Neuronal stem cell (in vitro differentiated cells): ENCODE measurements at regions not wholly inside any gene's neighbourhood (a gene's known extent, or its start where the extent isn't known, plus 50 kb on each side); places are given as distances from the start of the nearest gene placed in this dataset.
"Not testable (repeated sequence)": the region's sequence is repeated elsewhere in the genome, so short reads cannot be mapped to it uniquely, and the experiment has no call there.

ENCODE experiments used
- DNase-seq: peaks from one replicate; pipeline ENCODE4 v3.0.0-alpha.2; 2013; ENCODE audit warnings: low spot score
- H2AFZ ChIP-seq: one replicate; pipeline ENCODE4 v1.6.1; 2013; ENCODE audit warnings: mild to moderate bottlenecking, low read length, inconsistent platforms
- H2AK5ac ChIP-seq: 2 replicates; pipeline ENCODE4 v1.6.1; 2013; ENCODE audit warnings: low read depth, mild to moderate bottlenecking, inconsistent platforms, low read length, moderate library complexity, mixed read lengths
- H2BK120ac ChIP-seq: 2 replicates; pipeline ENCODE4 v1.6.1; 2013; ENCODE audit warnings: low read depth, mild to moderate bottlenecking, inconsistent platforms, low read length, moderate library complexity, mixed read lengths
- H2BK12ac ChIP-seq: one replicate; pipeline ENCODE4 v1.6.1; 2013; ENCODE audit warnings: low read length, inconsistent platforms
- H2BK15ac ChIP-seq: 2 replicates; pipeline ENCODE4 v1.6.1; 2013; ENCODE audit warnings: mild to moderate bottlenecking, low read length, inconsistent platforms, mixed read lengths
- H2BK5ac ChIP-seq: one replicate; pipeline ENCODE4 v1.6.1; 2013; ENCODE audit warnings: inconsistent platforms, mild to moderate bottlenecking, low read length, moderate library complexity
- H3K14ac ChIP-seq: one replicate; pipeline ENCODE4 v1.6.1; 2013; ENCODE audit warnings: low read length, inconsistent platforms
- H3K18ac ChIP-seq: 2 replicates; pipeline ENCODE4 v1.6.1; 2013; ENCODE audit warnings: low read length, inconsistent platforms
- H3K23ac ChIP-seq: 2 replicates; pipeline ENCODE4 v1.6.1; 2013; ENCODE audit warnings: low read depth, mild to moderate bottlenecking, mixed read lengths, low read length, inconsistent platforms; ENCODE audit not compliant: poor library complexity
- H3K27ac ChIP-seq: replicated peaks from 3 replicates; pipeline ENCODE4 v1.5.1; 2013; ENCODE audit warnings: low read length, inconsistent platforms
- H3K27me3 ChIP-seq, 3 experiments: 2 replicates each; pipeline ENCODE4 v1.6.1; 2013; ENCODE audit warnings: low read length in 3 of 3, mild to moderate bottlenecking in 2 of 3, inconsistent platforms in 1 of 3, low read depth in 1 of 3, mixed read lengths in 1 of 3, moderate library complexity in 1 of 3; ENCODE audit not compliant: control insufficient read depth in 3 of 3, insufficient read depth in 3 of 3
- H3K36me3 ChIP-seq, 2 donors: replicated peaks in 1 of 2; 2 replicates each; pipeline ENCODE4 v1.6.1; 2013; ENCODE audit warnings: low read length in 2 of 2; ENCODE audit not compliant: control insufficient read depth in 2 of 2, insufficient read depth in 2 of 2
- H3K4ac ChIP-seq: 2 replicates; pipeline ENCODE4 v1.6.1; 2013; ENCODE audit warnings: inconsistent platforms, mild to moderate bottlenecking, low read length, moderate library complexity
- H3K4me1 ChIP-seq, 2 donors: 1 replicate in 1 of 2; 2 replicates in 1 of 2; pipeline ENCODE4 v1.6.1; 2013; ENCODE audit warnings: low read length in 2 of 2, low read depth in 1 of 2; ENCODE audit not compliant: control insufficient read depth in 2 of 2, insufficient read depth in 1 of 2
- H3K4me2 ChIP-seq: one replicate; pipeline ENCODE4 v1.6.1; 2013; ENCODE audit warnings: mild to moderate bottlenecking, low read length, inconsistent platforms; ENCODE audit not compliant: insufficient read depth, poor library complexity, severe bottlenecking
- H3K4me3 ChIP-seq, 2 donors: 2 replicates each; pipeline ENCODE4 v1.5.1; 2013; ENCODE audit warnings: low read length in 2 of 2, mild to moderate bottlenecking in 2 of 2, inconsistent platforms in 1 of 2, moderate library complexity in 1 of 2
- H3K79me1 ChIP-seq: one replicate; pipeline ENCODE4 v1.6.1; 2013; ENCODE audit warnings: low read depth, mild to moderate bottlenecking, inconsistent platforms, low read length, moderate library complexity
- H3K9ac ChIP-seq: one replicate; pipeline ENCODE4 v1.6.1; 2013; ENCODE audit warnings: mild to moderate bottlenecking, low read depth, low read length, inconsistent platforms; ENCODE audit not compliant: poor library complexity
- H3K9me3 ChIP-seq, 2 donors: replicated peaks in 1 of 2; 2 replicates each; pipeline versions ENCODE3 to v1.6.1; 2013; ENCODE audit warnings: low read length in 2 of 2, mild to moderate bottlenecking in 2 of 2, inconsistent platforms in 1 of 2, low read depth in 1 of 2, mixed read lengths in 1 of 2, moderate library complexity in 1 of 2; ENCODE audit not compliant: control insufficient read depth in 2 of 2, insufficient read depth in 1 of 2
- H4K8ac ChIP-seq: one replicate; pipeline ENCODE4 v1.6.1; 2013; ENCODE audit warnings: low read depth, mild to moderate bottlenecking, inconsistent platforms, low read length, moderate library complexity
- H4K91ac ChIP-seq: one replicate; pipeline ENCODE4 v1.6.1; 2013; ENCODE audit warnings: low read length, low read depth, mild to moderate bottlenecking, inconsistent platforms; ENCODE audit not compliant: poor library complexity
- WGBS, 2 donors: extraction: QIAGEN DNeasy Blood & Tissue Kit; methylation state at CpG; one replicate each; pipeline ENCODE4 v1.1.7; 2013; ENCODE audit warnings: missing lambda C conversion rate in 2 of 2, mixed read lengths in 1 of 2; ENCODE audit not compliant: insufficient read length in 2 of 2, insufficient replicate concordance in 1 of 2; ENCODE audit errors: extremely low coverage in 2 of 2; 5-methylcytosine and 5-hydroxymethylcytosine counted together

DNA sequence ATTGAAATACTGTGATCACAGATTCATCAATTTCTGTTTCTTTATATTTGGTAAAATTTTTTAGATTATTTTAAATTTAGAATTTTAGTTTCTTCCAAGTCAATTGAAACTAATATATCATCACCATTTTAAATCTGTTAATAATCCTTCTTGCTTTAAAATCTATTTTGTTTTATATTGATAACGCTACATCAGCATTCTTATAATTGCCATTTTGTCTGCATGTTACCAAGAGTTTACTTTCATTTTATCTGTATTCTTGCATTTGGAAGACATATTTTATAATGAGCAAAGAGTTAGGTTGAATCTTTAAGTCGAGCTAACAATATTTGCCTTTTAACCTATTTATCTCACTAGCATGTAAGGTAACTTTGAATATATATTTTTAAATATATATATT lies 890.6 kb downstream of the DNAJB9 start:
- H2BK5ac ChIP-seq: no peak overlapping the region

DNA sequence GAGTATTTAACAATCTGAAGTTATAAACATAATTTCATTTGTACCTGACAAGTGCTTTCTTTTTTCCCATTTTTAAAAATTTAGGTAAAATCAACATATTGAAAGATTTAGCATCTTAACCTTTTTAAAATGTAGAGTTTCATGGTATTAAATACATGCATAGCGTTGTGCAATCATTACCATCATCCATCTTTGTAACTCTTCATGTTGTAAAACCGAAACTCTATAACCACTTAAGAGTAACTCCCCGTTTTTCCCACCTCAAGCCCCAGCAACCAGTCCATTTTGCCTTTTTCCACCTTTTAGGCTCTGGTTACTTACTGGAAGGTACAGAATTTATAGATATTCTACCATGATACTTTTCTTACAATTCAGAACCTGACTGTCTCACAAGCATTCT lies 892.5 kb downstream of the DNAJB9 start:
- Histone ChIP-seq H4K8ac (no peak overlapping the region), H3K23ac (no peak overlapping the region), H3K36me3 (no peaks in the 10 kb centered on the region), H3K79me1 (no peaks in the 10 kb centered on the region), H3K9me3 (no peaks in the 10 kb centered on the region), H3K4me3 (no peak overlapping the region), H2AK5ac (no peak overlapping the region), H2BK5ac (no peak overlapping the region), H3K27ac (no peak overlapping the region), H3K9ac (no peak overlapping the region), H2AFZ (peak overlapping the region; percentile 22), H2BK15ac (no peak overlapping the region), H4K91ac (no peak overlapping the region), H2BK120ac (no peak overlapping the region), H3K18ac (no peak overlapping the region), H3K4me2 (no peak overlapping the region), H3K27me3 (no peaks in the 10 kb centered on the region), H2BK12ac (no peak overlapping the region), H3K14ac (no peak overlapping the region), H3K4ac (no peak overlapping the region), H3K4me1 (no peaks in the 10 kb centered on the region)
- no peak for DNase-seq
- no CpG with 5 or more reads among the region's 3 CpGs for WGBS, 2 donors

More for the DNA sequence above, 890.6 kb downstream of the DNAJB9 start:
- Histone ChIP-seq H4K8ac (no peak overlapping the region), H2BK12ac (no peak overlapping the region), H4K91ac (no peak overlapping the region), H3K27ac (no peak overlapping the region), H3K14ac (no peak overlapping the region), H2AK5ac (no peak overlapping the region), H3K27me3 (no peaks in the 10 kb centered on the region), H2BK15ac (no peak overlapping the region), H3K18ac (no peak overlapping the region), H3K4me1 (no peaks in the 10 kb centered on the region), H2BK120ac (no peak overlapping the region), H3K23ac (no peak overlapping the region), H3K79me1 (no peaks in the 10 kb centered on the region), H3K4ac (no peak overlapping the region), H3K9ac (no peak overlapping the region), H3K4me3 (no peak overlapping the region), H2AFZ (no peak overlapping the region), H3K4me2 (no peak overlapping the region), H3K9me3 (no peaks in the 10 kb centered on the region), H3K36me3 (no peaks in the 10 kb centered on the region)
- no CpG with 5 or more reads among the region's 2 CpGs for WGBS, 2 donors
- no peak for DNase-seq

DNA sequence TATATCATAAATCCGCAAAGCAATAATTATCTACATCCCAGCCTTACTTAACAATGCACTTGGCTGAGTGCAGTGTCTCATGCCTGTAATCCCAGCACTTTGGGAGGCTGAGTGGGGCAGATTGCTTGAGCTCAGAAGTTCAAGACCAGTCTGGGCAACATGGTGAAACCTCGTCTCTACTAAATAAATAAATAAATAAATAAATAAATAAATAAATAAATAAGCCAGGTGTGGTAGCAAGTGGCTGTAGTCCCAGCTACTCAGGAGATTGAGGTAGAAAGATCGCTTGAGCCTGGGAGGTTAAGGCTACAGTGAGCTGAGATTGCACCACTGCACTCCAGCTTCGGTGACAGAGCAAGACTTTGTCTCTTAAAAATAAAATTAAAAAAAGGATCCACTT lies 898.1 kb downstream of the DNAJB9 start:
- not testable (repeated sequence) for H2BK5ac ChIP-seq, H2AFZ ChIP-seq, H3K18ac ChIP-seq, H3K36me3 ChIP-seq, H3K4me3 ChIP-seq, H3K4me1 ChIP-seq, H3K27ac ChIP-seq, H2BK120ac ChIP-seq, H2BK12ac ChIP-seq, H4K8ac ChIP-seq, H3K14ac ChIP-seq, H3K9ac ChIP-seq, H4K91ac ChIP-seq, H2BK15ac ChIP-seq, DNase-seq, H3K27me3 ChIP-seq, H3K79me1 ChIP-seq, H2AK5ac ChIP-seq, H3K9me3 ChIP-seq, H3K4ac ChIP-seq, H3K4me2 ChIP-seq, H3K23ac ChIP-seq
- no CpG with 5 or more reads among the region's 4 CpGs for WGBS, 2 donors

DNA sequence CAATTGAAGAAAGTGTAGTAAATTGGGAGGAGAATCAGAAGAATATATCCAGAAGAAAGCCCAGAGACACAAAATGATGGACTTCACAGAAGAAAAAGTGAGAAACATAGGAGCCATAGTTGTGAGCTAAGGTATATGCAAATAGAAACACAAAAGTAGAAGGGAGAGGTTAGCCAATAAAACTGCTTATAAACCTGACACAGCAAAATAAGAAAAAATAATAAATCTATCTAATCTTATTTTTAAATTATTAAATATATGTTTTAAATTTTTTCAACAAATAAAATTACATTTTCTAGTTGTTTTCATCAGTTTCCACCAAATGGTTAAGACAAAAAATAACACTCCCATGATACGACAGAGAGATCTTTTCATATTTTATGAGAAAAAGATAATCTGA lies 903.5 kb downstream of the DNAJB9 start:
- H2BK15ac ChIP-seq: no peak overlapping the region
- H4K8ac ChIP-seq: no peak overlapping the region
- H3K23ac ChIP-seq: no peak overlapping the region
- no peak overlapping the region for H3K4me3 ChIP-seq
- H3K9me3 ChIP-seq: no peaks in the 10 kb centered on the region
- H3K9ac ChIP-seq: no peak overlapping the region
- H2BK120ac ChIP-seq: no peak overlapping the region
- no peak overlapping the region for H2BK12ac ChIP-seq
- no peaks in the 10 kb centered on the region for H3K4me1 ChIP-seq
- no peak overlapping the region for H3K4me2 ChIP-seq
- no peak overlapping the region for H2BK5ac ChIP-seq
- no peak overlapping the region for H3K14ac ChIP-seq
- no peak overlapping the region for H4K91ac ChIP-seq
- no peaks in the 10 kb centered on the region for H3K27me3 ChIP-seq
- no peak overlapping the region for H3K18ac ChIP-seq
- no peak overlapping the region for H3K27ac ChIP-seq
- no peak overlapping the region for H2AK5ac ChIP-seq
- no CpG with 5 or more reads among the region's 1 CpG for WGBS, 2 donors
- DNase-seq: no peak
- H2AFZ ChIP-seq: no peak overlapping the region
- no peaks in the 10 kb centered on the region for H3K79me1 ChIP-seq
- H3K4ac ChIP-seq: no peak overlapping the region
- no peaks in the 10 kb centered on the region for H3K36me3 ChIP-seq
